ES-I3 (cell line): ENCODE measurements at regions not wholly inside any gene's neighbourhood (a gene's known extent, or its start where the extent isn't known, plus 50 kb on each side); places are given as distances from the start of the nearest gene placed in this dataset.
"Not testable (repeated sequence)": the region's sequence is repeated elsewhere in the genome, so short reads cannot be mapped to it uniquely, and the experiment has no call there.

Source experiments
- H3K36me3 ChIP-seq: 2 replicates; pipeline ENCODE4 v1.6.1; 2013; ENCODE audit warnings: mild to moderate bottlenecking, low read length, control low read depth, moderate library complexity; ENCODE audit not compliant: insufficient read depth
- H3K4me1 ChIP-seq: 2 replicates; pipeline ENCODE4 v1.6.1; 2013; ENCODE audit warnings: mild to moderate bottlenecking, control low read depth, low read length; ENCODE audit not compliant: insufficient read depth
- H3K9ac ChIP-seq: 2 replicates; pipeline ENCODE4 v1.6.1; 2013; ENCODE audit warnings: low read depth, mild to moderate bottlenecking, low read length, moderate library complexity
- H3K9me3 ChIP-seq: 2 replicates; pipeline ENCODE4 v1.6.1; 2013; ENCODE audit warnings: mild to moderate bottlenecking, low read length, moderate library complexity; ENCODE audit not compliant: control insufficient read depth, insufficient read depth

- not testable (repeated sequence) for H3K9me3 ChIP-seq, H3K4me1 ChIP-seq, H3K9ac ChIP-seq, H3K36me3 ChIP-seq
Measured at GRCh38 chr18:30788411-30788991, 254.0 kb downstream of the DSC3 start.

DNA sequence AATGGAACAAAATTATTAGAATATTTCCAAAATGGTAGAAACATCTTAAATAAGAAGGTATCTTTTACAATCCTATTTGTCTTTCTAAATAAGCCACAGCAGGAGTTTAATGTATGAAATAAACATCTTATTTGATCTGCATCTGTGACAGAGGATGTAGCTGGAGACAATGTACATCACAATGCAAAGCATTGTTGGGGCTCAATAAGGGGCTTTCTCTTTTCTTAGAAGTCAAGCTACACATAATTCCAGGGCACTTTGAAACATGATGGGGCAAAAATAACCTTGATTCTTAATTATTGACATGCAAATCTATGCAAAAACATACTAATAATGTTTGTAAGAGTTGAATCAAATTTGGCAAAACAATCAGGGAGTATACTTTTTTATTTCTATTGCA is 255.1 kb downstream of the DSC3 start:
- Histone ChIP-seq H3K36me3 (no peaks in the 10 kb centered on the region; the same call in 1 of the 2 replicates), H3K9me3 (peaks cover under 1% of the 10 kb centered on the region; the same call in 1 of the 2 replicates), H3K9ac (no peak overlapping the region), H3K4me1 (no peaks in the 10 kb centered on the region; the same call in 1 of the 2 replicates)

- H3K9me3 ChIP-seq = peaks cover 13% of the 10 kb centered on the region
- no peaks in the 10 kb centered on the region for H3K4me1 ChIP-seq
- H3K9ac ChIP-seq = no peak overlapping the region
- no peaks in the 10 kb centered on the region; the same call in 1 of the 2 replicates for H3K36me3 ChIP-seq
Measured at GRCh38 chr18:30781601-30782000, 260.9 kb downstream of the DSC3 start.

- H3K9ac ChIP-seq = no peak overlapping the region
- H3K36me3 ChIP-seq = no peaks in the 10 kb centered on the region
- peaks cover 5% of the 10 kb centered on the region; the same call in 1 of the 2 replicates for H3K4me1 ChIP-seq
- H3K9me3 ChIP-seq = peaks cover 17% of the 10 kb centered on the region
Measured at GRCh38 chr18:30775629-30776028, 266.9 kb downstream of the DSC3 start.

DNA sequence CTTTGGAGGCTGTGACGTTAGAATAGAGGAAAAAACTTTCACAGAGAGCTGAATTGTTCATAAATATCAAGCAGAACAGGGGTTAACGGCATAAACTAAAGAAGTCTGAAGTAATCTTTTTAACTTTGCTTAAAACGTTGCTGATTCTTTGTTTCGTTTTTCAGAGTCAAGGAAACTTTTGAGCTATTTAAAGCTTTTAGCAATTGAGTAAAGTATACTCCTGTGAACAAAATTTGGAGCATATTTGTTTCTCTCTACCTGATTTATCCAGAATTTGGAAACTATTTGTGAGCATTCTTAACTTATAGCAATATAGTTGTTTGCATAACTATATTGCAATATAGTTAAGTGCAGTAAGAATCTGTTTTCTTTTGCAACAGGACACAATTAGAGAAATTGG is 270.4 kb downstream of the DSC3 start:
- H3K4me1 ChIP-seq, H3K9ac ChIP-seq, H3K36me3 ChIP-seq: not testable (repeated sequence)
- peaks cover 19% of the 10 kb centered on the region for H3K9me3 ChIP-seq

GRCh38 chr18:30766053-30766452 is 276.5 kb downstream of the DSC3 start:
- Histone ChIP-seq H3K9ac (no peak overlapping the region), H3K9me3 (peaks cover 16% of the 10 kb centered on the region; the same call in 1 of the 2 replicates), H3K4me1 (peaks cover 20% of the 10 kb centered on the region), H3K36me3 (no peaks in the 10 kb centered on the region)

- Histone ChIP-seq H3K4me1 (peaks cover 20% of the 10 kb centered on the region), H3K9me3 (peaks cover 10% of the 10 kb centered on the region; the same call in 1 of the 2 replicates), H3K9ac (no peak overlapping the region), H3K36me3 (no peaks in the 10 kb centered on the region)
Measured at GRCh38 chr18:30765247-30765646, 277.3 kb downstream of the DSC3 start.

DNA sequence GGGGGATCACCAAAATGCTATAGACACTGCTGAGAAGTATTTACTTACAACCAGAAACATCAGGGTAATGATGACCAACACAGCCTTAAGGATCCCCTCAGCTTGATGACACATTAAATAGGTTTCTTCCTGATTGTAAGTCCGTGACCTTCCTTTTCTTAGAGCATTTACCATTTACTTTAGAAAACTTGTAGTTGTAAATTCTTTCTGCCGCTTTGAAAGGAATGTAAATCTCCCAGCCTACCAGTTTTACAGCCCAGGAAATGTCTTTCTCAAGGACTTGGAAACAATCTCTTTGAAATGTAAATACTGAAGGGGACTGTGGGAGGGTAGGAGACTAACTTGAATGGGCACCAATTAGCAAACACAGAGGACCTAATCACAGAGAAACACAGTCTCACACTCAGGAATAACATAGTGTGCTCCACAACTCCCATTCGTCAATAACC is 278.6 kb downstream of the DSC3 start:
- Histone ChIP-seq H3K36me3 (no peaks in the 10 kb centered on the region), H3K9me3 (peaks cover 10% of the 10 kb centered on the region; the same call in 1 of the 2 replicates), H3K4me1 (peaks cover 20% of the 10 kb centered on the region), H3K9ac (no peak overlapping the region)

DNA sequence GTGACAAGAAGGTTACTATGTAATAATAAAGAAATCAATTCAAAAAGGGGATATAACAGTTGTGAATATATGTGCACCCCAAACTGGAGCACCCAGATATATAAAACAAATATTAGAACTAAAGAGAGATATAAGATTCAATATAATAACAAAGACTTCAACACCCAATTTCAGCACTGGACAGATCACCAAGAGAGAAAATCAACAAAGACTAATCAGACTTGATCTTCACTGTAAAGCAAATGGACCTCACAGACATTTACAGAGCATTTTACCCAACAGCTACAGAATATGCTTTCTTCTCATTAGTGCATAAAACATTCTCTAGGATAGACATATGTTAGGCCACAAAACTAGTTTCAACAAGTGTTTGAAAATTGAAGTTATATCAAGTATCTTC is 287.7 kb downstream of the DSC3 start:
- H3K9ac ChIP-seq = no peak overlapping the region
- H3K36me3 ChIP-seq = no peaks in the 10 kb centered on the region
- H3K4me1 ChIP-seq = no peaks in the 10 kb centered on the region
- no peaks in the 10 kb centered on the region for H3K9me3 ChIP-seq

DNA sequence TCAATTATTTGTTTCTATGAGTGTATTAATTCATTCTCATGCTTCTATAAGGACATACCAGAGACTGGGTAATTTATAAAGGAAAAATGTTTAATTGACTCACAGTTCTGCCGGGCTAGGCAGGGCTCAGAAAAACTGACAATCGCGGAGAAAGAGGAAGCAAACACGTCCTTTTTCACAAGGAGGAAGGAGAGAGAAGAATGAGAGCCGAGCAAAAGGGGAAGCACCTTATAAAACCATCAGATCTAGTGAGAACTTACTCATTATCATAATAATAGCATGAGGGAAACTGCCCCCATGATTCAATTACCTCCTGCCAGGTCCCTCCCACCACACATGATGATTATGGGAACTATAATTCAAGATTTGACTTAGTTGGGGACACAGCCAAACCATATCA is 294.0 kb downstream of the DSC3 start:
- Histone ChIP-seq H3K9me3 (no peaks in the 10 kb centered on the region; the same call in 1 of the 2 replicates), H3K9ac (no peak overlapping the region), H3K4me1 (no peaks in the 10 kb centered on the region; the same call in 1 of the 2 replicates), H3K36me3 (no peaks in the 10 kb centered on the region)

DNA sequence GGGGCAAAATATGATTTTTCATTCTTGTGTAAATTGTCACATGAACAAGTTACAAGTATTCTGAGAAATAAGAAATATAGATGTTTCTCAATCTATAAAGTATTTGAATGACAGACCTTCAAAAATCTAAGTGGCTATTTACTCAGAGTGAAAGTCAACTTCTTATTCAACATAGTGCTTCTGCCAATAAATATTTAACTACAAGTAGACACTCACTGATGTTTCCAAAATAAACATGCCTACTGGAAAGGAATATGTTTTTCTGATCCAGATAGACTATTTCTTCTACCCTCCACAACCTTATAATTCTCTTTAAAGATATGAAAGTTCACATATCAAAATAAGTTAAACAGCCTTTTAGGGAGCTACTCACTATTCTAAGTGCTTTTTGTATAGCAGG is 296.3 kb downstream of the DSC3 start:
- H3K4me1 ChIP-seq = no peaks in the 10 kb centered on the region; the same call in 1 of the 2 replicates
- no peaks in the 10 kb centered on the region for H3K36me3 ChIP-seq
- no peaks in the 10 kb centered on the region; the same call in 1 of the 2 replicates for H3K9me3 ChIP-seq
- no peak overlapping the region for H3K9ac ChIP-seq

GRCh38 chr18:30743033-30743432 is 299.5 kb downstream of the DSC3 start:
- Histone ChIP-seq H3K4me1 (no peaks in the 10 kb centered on the region; the same call in 1 of the 2 replicates), H3K9me3 (no peaks in the 10 kb centered on the region; the same call in 1 of the 2 replicates), H3K9ac (no peak overlapping the region), H3K36me3 (no peaks in the 10 kb centered on the region)

- Histone ChIP-seq H3K4me1 (no peaks in the 10 kb centered on the region), H3K9me3 (peaks cover 7% of the 10 kb centered on the region; the same call in 1 of the 2 replicates), H3K36me3 (no peaks in the 10 kb centered on the region), H3K9ac (no peak overlapping the region)
Measured at GRCh38 chr18:30730915-30731314, 311.6 kb downstream of the DSC3 start.

DNA sequence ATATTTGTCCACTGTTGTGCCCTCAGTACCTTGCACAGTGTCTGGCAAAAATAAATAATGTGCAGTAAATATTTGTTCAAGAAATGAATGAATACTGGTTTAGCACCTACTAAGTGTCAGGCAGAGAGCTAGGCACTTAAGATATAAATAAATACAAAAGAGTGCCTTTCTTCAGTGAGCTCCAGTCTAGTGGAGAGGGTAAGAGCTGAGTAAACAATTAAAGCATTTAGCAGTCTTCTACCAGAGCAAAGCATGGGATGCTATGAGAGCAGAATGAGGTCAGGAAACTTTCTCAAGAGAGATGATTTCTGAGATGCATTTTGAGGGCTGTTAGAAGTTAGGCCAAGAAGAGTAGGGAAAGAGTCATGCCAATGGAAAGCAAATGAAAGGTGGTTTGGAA is 314.7 kb downstream of the DSC3 start:
- no peaks in the 10 kb centered on the region for H3K36me3 ChIP-seq
- peaks cover 7% of the 10 kb centered on the region; the same call in 1 of the 2 replicates for H3K9me3 ChIP-seq
- no peak overlapping the region for H3K9ac ChIP-seq
- H3K4me1 ChIP-seq = no peaks in the 10 kb centered on the region

DNA sequence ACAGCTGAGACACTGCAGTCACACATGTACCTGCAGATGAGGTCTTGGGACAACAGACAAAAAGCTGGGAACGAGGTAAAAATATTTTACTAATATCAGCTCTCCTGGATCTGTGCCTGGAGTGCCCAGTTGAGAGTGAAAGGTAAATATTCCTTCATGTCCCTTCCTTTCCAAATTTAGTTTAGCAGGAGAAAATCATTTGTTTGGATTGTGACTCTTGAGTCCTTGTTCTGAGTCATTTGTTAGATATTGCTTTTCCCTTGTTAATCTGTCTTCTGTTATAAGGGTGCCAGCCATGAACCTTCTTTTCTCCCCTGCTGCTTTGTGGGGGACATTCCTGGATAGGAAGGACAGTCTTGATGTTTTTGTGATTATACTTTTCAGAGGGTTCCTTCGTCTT is 329.2 kb downstream of the DSC3 start:
- H3K36me3 ChIP-seq = no peaks in the 10 kb centered on the region; the same call in 1 of the 2 replicates
- H3K9ac ChIP-seq = no peak overlapping the region
- no peaks in the 10 kb centered on the region for H3K4me1 ChIP-seq
- no peaks in the 10 kb centered on the region for H3K9me3 ChIP-seq
